SK-N-SH (cell line): ENCODE measurements at regions not wholly inside any gene's neighbourhood (a gene's known extent, or its start where the extent isn't known, plus 50 kb on each side); places are given as distances from the start of the nearest gene placed in this dataset.

ENCODE experiments used
- CHD2 ChIP-seq: fragments of 150-350 bp; IDR thresholded peaks from 2 replicates; pipeline ENCODE4 v1.6.1; 2018; ENCODE audit warnings: low read length; ENCODE audit not compliant: partially characterized antibody
- CTCF ChIP-seq: fragments of 200-600 bp; sonication (generic); IDR thresholded peaks from 2 replicates; pipeline ENCODE4 v1.6.1; 2017; ENCODE audit warnings: antibody characterized with exemption, mild to moderate bottlenecking, moderate library complexity
- ELF1 ChIP-seq: IDR thresholded peaks from 2 replicates; pipeline ENCODE4 v1.4.0; 2012
- EP300 ChIP-seq, 2 experiments: IDR thresholded peaks; 2 replicates each; pipeline versions ENCODE4 v1.4.0 to v1.6.1; 2012; ENCODE audit warnings: borderline replicate concordance in 1 of 2, low read depth in 1 of 2, low read length in 1 of 2
- FOXM1 ChIP-seq: IDR thresholded peaks from 2 replicates; pipeline ENCODE4 v1.4.0; 2012; ENCODE audit warnings: low read depth, mild to moderate bottlenecking
- NRF1 ChIP-seq: IDR thresholded peaks from 2 replicates; pipeline ENCODE4 v1.6.1; 2012; ENCODE audit warnings: low read depth, mild to moderate bottlenecking, low read length
- POLR2AphosphoS5 ChIP-seq: IDR thresholded peaks from 2 replicates; pipeline ENCODE4 v1.6.1; 2012; ENCODE audit warnings: low read depth, low read length
- RAD21 ChIP-seq: IDR thresholded peaks from 2 replicates; pipeline ENCODE4 v1.6.1; 2012; ENCODE audit warnings: mild to moderate bottlenecking, low read length
- RCOR1 ChIP-seq: fragments of 150-350 bp; IDR thresholded peaks from 2 replicates; pipeline ENCODE4 v1.6.1; 2017; ENCODE audit warnings: antibody characterized with exemption, low read length
- REST ChIP-seq: IDR thresholded peaks from 2 replicates; pipeline ENCODE4 v1.6.1; 2012; ENCODE audit warnings: mild to moderate bottlenecking, low read depth, low read length, moderate library complexity
- RFX5 ChIP-seq: IDR thresholded peaks from 2 replicates; pipeline ENCODE4 v1.6.1; 2012; ENCODE audit warnings: mild to moderate bottlenecking, improper control_type of control experiment, low read length
- TAF1 ChIP-seq: IDR thresholded peaks from 2 replicates; pipeline ENCODE4 v1.6.1; 2012; ENCODE audit warnings: low read depth, mild to moderate bottlenecking, low read length, moderate library complexity, borderline replicate concordance
- TCF12 ChIP-seq: IDR thresholded peaks from 2 replicates; pipeline ENCODE4 v1.4.0; 2012
- YY1 ChIP-seq: IDR thresholded peaks from 2 replicates; pipeline ENCODE4 v1.4.0; 2012; ENCODE audit warnings: low read depth, mild to moderate bottlenecking

GRCh38 chr13:79612604-79613003 lies 131.6 kb downstream of the NDFIP2 start:
- TF ChIP-seq CTCF: no peak
- no peak for TF ChIP-seq CHD2
- no peak for TF ChIP-seq RFX5
- no peak for TF ChIP-seq EP300 (IDR thresholded peaks at IDR 0.05; ENCODE audit: borderline replicate concordance in 1 of 2, low read depth in 1 of 2, low read length in 1 of 2)
- no peak for TF ChIP-seq TCF12
- no peak for TF ChIP-seq REST
- no peak for TF ChIP-seq ELF1
- no peak for TF ChIP-seq NRF1
- TF ChIP-seq RCOR1: no peak
- TF ChIP-seq POLR2AphosphoS5: no peak
- no peak for TF ChIP-seq TAF1
- TF ChIP-seq RAD21: no peak
- no peak for TF ChIP-seq FOXM1
- no peak for TF ChIP-seq YY1
